Endothelial cell of umbilical vein (primary cell): ENCODE measurements at regions not wholly inside any gene's neighbourhood (a gene's known extent, or its start where the extent isn't known, plus 50 kb on each side); places are given as distances from the start of the nearest gene placed in this dataset.

ENCODE experiments used
- BruUV-seq: library from RNA; stranded (reverse); fragments of 400-500 nt; replicated peaks from 2 replicates; lab custom pipeline; 2021; lab: Mats Ljungman, UMichigan
- CTCF ChIA-PET: fragments of 300-600, 350-600 bp; sonication (Branson Sonifier 250); formaldehyde crosslinking; loops from one replicate; lab custom pipeline; 2021; ENCODE audit warnings: antibody characterized with exemption, inconsistent platforms; lab: Charles Lee
- POLR2A ChIA-PET: fragments of 300-600, 350-600 bp; sonication (Branson Sonifier 250); formaldehyde crosslinking; loops from one replicate; lab custom pipeline; 2021; ENCODE audit warnings: antibody characterized with exemption, inconsistent platforms; lab: Charles Lee
- DNase-seq: peaks from one replicate; pipeline ENCODE4 v3.0.0-alpha.2; 2011; ENCODE audit warnings: low read depth, low spot score
- FAIRE-seq: peaks from 2 replicates; lab custom pipeline; 2011; peaks lifted over from hg19 to GRCh38; lab: Jason Lieb, UNC
- H2AFZ ChIP-seq: 2 replicates; pipeline ENCODE4 v1.6.0; 2012; ENCODE audit warnings: low read depth, low read length, control low read depth, inconsistent platforms
- H3K27ac ChIP-seq: 2 replicates; pipeline ENCODE4 v1.5.1; 2011; ENCODE audit warnings: low read depth, mild to moderate bottlenecking, control low read depth, low read length, moderate library complexity; ENCODE audit not compliant: insufficient read depth
- H3K27me3 ChIP-seq, 2 experiments: 2 replicates each; pipeline versions ENCODE4 v1.6.0 to v1.6.1; 2011; ENCODE audit warnings: low read length in 2 of 2, mixed read lengths in 1 of 2; ENCODE audit not compliant: control insufficient read depth in 2 of 2, insufficient read depth in 2 of 2
- H3K36me3 ChIP-seq, 2 experiments: 2 replicates in 1 of 2; 3 replicates in 1 of 2; pipeline ENCODE4 v1.5.1; 2011; ENCODE audit warnings: low read length in 2 of 2, mild to moderate bottlenecking in 1 of 2, moderate library complexity in 1 of 2; ENCODE audit not compliant: control insufficient read depth in 2 of 2, insufficient read depth in 2 of 2; ENCODE audit errors: extremely low read depth in 1 of 2
- H3K4me1 ChIP-seq: 3 replicates; pipeline ENCODE4 v1.5.1; 2011; ENCODE audit warnings: mild to moderate bottlenecking, low read length; ENCODE audit not compliant: control insufficient read depth, insufficient read depth; ENCODE audit errors: extremely low read depth
- H3K4me2 ChIP-seq: 2 replicates; pipeline ENCODE4 v1.6.1; 2011; ENCODE audit warnings: low read length, control low read depth, mixed read lengths; ENCODE audit not compliant: insufficient read depth
- H3K4me3 ChIP-seq, 3 experiments: fragments of 200-600 bp in 1 of 3; sonication (generic), shearing (Covaris generic) in 1 of 3; replicated peaks in 1 of 3; 2 replicates each; pipeline ENCODE4 v1.5.1; 2011 to 2016; ENCODE audit warnings: control low read depth in 3 of 3, low read length in 3 of 3, mild to moderate bottlenecking in 2 of 3, inconsistent platforms in 1 of 3, low read depth in 1 of 3, moderate library complexity in 1 of 3; ENCODE audit not compliant: insufficient read depth in 1 of 3
- H3K79me2 ChIP-seq: 2 replicates; pipeline ENCODE4 v1.6.0; 2012; ENCODE audit warnings: low read length, inconsistent platforms; ENCODE audit not compliant: control insufficient read depth, insufficient read depth
- H3K9ac ChIP-seq: replicated peaks from 2 replicates; pipeline ENCODE3; 2011; ENCODE audit warnings: low read length, control low read depth; ENCODE audit not compliant: insufficient read depth; ENCODE audit errors: extremely low read depth
- H3K9me1 ChIP-seq: replicated peaks from 3 replicates; pipeline ENCODE4 v1.6.0; 2011; ENCODE audit warnings: mild to moderate bottlenecking, low read length; ENCODE audit not compliant: control insufficient read depth, insufficient read depth; ENCODE audit errors: extremely low read depth
- H3K9me3 ChIP-seq: replicated peaks from 2 replicates; pipeline ENCODE4 v1.5.1; 2012; ENCODE audit warnings: low read length, inconsistent platforms; ENCODE audit not compliant: control insufficient read depth, insufficient read depth
- H4K20me1 ChIP-seq: replicated peaks from 2 replicates; pipeline ENCODE3; 2011; ENCODE audit warnings: mild to moderate bottlenecking, low read length; ENCODE audit not compliant: control insufficient read depth, insufficient read depth; ENCODE audit errors: extremely low read depth
- CTCF ChIP-seq, 2 donors: IDR thresholded peaks; 1 replicate in 1 of 2; 2 replicates in 1 of 2; pipeline ENCODE4 v1.5.1; 2011; ENCODE audit warnings: low read length in 2 of 2, mild to moderate bottlenecking in 2 of 2, moderate library complexity in 2 of 2, control low read depth in 1 of 2, inconsistent platforms in 1 of 2, low read depth in 1 of 2; ENCODE audit not compliant: insufficient read depth in 1 of 2; ENCODE audit errors: extremely low read depth in 1 of 2
- EZH2 ChIP-seq: IDR thresholded peaks from 2 replicates; pipeline ENCODE4 v1.6.1; 2012; ENCODE audit warnings: borderline replicate concordance, low read depth, mild to moderate bottlenecking, moderate library complexity, low read length, inconsistent platforms; ENCODE audit not compliant: severe bottlenecking
- FOS ChIP-seq: IDR thresholded peaks from 2 replicates; pipeline ENCODE4 v1.6.1; 2011; ENCODE audit warnings: mild to moderate bottlenecking, low read length, moderate library complexity, borderline replicate concordance; ENCODE audit not compliant: insufficient read depth
- GATA2 ChIP-seq: IDR thresholded peaks from 2 replicates; pipeline ENCODE4 v1.7.0; 2011; ENCODE audit warnings: low read depth, mild to moderate bottlenecking, moderate library complexity, mixed read lengths, low read length; ENCODE audit not compliant: insufficient read length, insufficient read depth
- JUN ChIP-seq: IDR thresholded peaks from 2 replicates; pipeline ENCODE4 v1.6.1; 2011; ENCODE audit warnings: borderline replicate concordance, low read depth; ENCODE audit not compliant: insufficient read length, insufficient read depth
- MAX ChIP-seq: IDR thresholded peaks from 2 replicates; pipeline ENCODE4 v1.6.1; 2011; ENCODE audit not compliant: insufficient read depth, insufficient read length
- MYC ChIP-seq: IDR thresholded peaks from one replicate; pipeline ENCODE4 v1.6.1; 2011; ENCODE audit warnings: mild to moderate bottlenecking, low read depth, low read length
- POLR2A ChIP-seq: IDR thresholded peaks from 2 replicates; pipeline ENCODE4 v1.6.1; 2012; ENCODE audit warnings: low read depth, mild to moderate bottlenecking, control low read depth, low read length
- POLR2AphosphoS5 ChIP-seq: IDR thresholded peaks from 2 replicates; pipeline ENCODE4 v1.6.1; 2012; ENCODE audit warnings: low read depth, mild to moderate bottlenecking, control low read depth, low read length, moderate library complexity; ENCODE audit not compliant: insufficient read depth
- dilution Hi-C: fragments of 300-500 bp; cut with MboI; formaldehyde crosslinking; loops from one replicate; pipeline ENCODE4 v1.15.0; 2019; ENCODE audit warnings: low sequenced_read_pairs; ENCODE audit not compliant: extremely low pct_ligation_motif_present
- intact Hi-C: fragments of 100-400 bp; cut with micrococcal nuclease; formaldehyde crosslinking; loops from one replicate; pipeline ENCODE4 v1.10.0; 2022

- CTCF ChIA-PET: interaction anchor here (1.2 to 1.5 kb wide), 2 partner anchors 8 to 9 kb away, joined by 3 read pairs; no protein-coding TSS in a partner anchor
- FAIRE-seq: no peak
- no TSS peak for BruUV-seq
These were observed 169.9 kb downstream of the USP12 start for GRCh38 chr13:27001705-27002104.

More at GRCh38 chr13:27001705-27002104, 169.9 kb downstream of the USP12 start:
- no peak overlapping the region for H3K9ac ChIP-seq
- no peak overlapping the region for H3K27ac ChIP-seq
- dilution Hi-C loops: no loop called here
- no peaks in the 10 kb centered on the region for H3K36me3 ChIP-seq
- no peaks in the 10 kb centered on the region for H3K4me1 ChIP-seq
- peaks cover 22 to 27% of the 10 kb centered on the region in 2 experiments for H3K27me3 ChIP-seq
- H3K4me2 ChIP-seq: no peak overlapping the region
- DNase-seq: no peak
- no peaks in the 10 kb centered on the region for H4K20me1 ChIP-seq
- no peaks in the 10 kb centered on the region for H3K9me3 ChIP-seq
- TF ChIP-seq MAX (no peak), CTCF (IDR thresholded peaks at IDR 0.05; ENCODE audit: extremely low read depth in 1 of 2, insufficient read depth in 1 of 2, low read depth in 1 of 2, low read length in 2 of 2) (no peak), JUN (no peak), FOS (no peak), GATA2 (no peak), POLR2AphosphoS5 (no peak), MYC (no peak), EZH2 (no peak), POLR2A (no peak)
- no peak overlapping the region for H3K4me3 ChIP-seq
- POLR2A ChIA-PET: no interaction called here
- H3K79me2 ChIP-seq: no peaks in the 10 kb centered on the region
- intact Hi-C loops: no loop called here
- H3K9me1 ChIP-seq: no peaks in the 10 kb centered on the region
- no peak overlapping the region for H2AFZ ChIP-seq
